HepG2 (cell line): ENCODE measurements at regions not wholly inside any gene's neighbourhood (a gene's known extent, or its start where the extent isn't known, plus 50 kb on each side); places are given as distances from the start of the nearest gene placed in this dataset.

ENCODE experiments used
- ATAC-seq: fragments of 200-7000 bp; cut with Tn5 transposase; 3 replicates; pipeline ENCODE4 v1.9.1; 2020; ENCODE audit warnings: mild to moderate bottlenecking, moderate library complexity
- BruUV-seq: library from RNA; stranded (reverse); fragments of 400-500 nt; replicated peaks from 2 replicates; lab custom pipeline; 2021; lab: Mats Ljungman, UMichigan
- CTCF ChIA-PET: fragments of 300-600 bp; formaldehyde crosslinking; extraction: SDS; loops from one replicate; lab custom pipeline; 2021; ENCODE audit warnings: low total read pairs, inconsistent platforms, low intra/inter-chr PET ratio; lab: Yijun Ruan, JAX
- POLR2A ChIA-PET: fragments of 350-600 bp; sonication (Branson Sonifier 250); formaldehyde crosslinking; loops from one replicate; lab custom pipeline; 2020; ENCODE audit warnings: antibody characterized with exemption, inconsistent platforms; lab: Yijun Ruan, JAX
- DNase-seq: peaks from one replicate; pipeline ENCODE4 v3.0.0-alpha.2; 2015; ENCODE audit warnings: low spot score
- FAIRE-seq: peaks from 3 replicates; lab custom pipeline; 2011; peaks lifted over from hg19 to GRCh38; lab: Jason Lieb, UNC
- H2AFZ ChIP-seq: one replicate; pipeline ENCODE4 v1.6.1; 2011; ENCODE audit warnings: low read length, inconsistent platforms
- H3K27ac ChIP-seq: fragments of 300-600 bp; 3 replicates; pipeline ENCODE4 v1.8.0; 2011; ENCODE audit warnings: mixed run types, mild to moderate bottlenecking, mixed read lengths, low read length, inconsistent platforms; ENCODE audit not compliant: insufficient read depth; ENCODE audit errors: extremely low read length
- H3K27me3 ChIP-seq, 2 experiments: fragments of 200-600 bp in 1 of 2; 2 replicates in 1 of 2; 3 replicates in 1 of 2; pipeline versions ENCODE4 v1.6.0 to v1.8.0; 2011; ENCODE audit warnings: low read length in 2 of 2, mild to moderate bottlenecking in 2 of 2, moderate library complexity in 2 of 2, inconsistent platforms in 1 of 2; ENCODE audit not compliant: insufficient read depth in 2 of 2, control insufficient read depth in 1 of 2
- H3K36me3 ChIP-seq, 2 experiments: fragments of 200-600 bp in 1 of 2; replicated peaks in 1 of 2; 2 replicates in 1 of 2; 3 replicates in 1 of 2; pipeline versions ENCODE4 v1.5.1 to v1.8.0; 2011; ENCODE audit warnings: low read length in 2 of 2, inconsistent platforms in 1 of 2; ENCODE audit not compliant: insufficient read depth in 2 of 2, control insufficient read depth in 1 of 2
- H3K4me1 ChIP-seq: 2 replicates; pipeline ENCODE4 v1.5.1; 2012; ENCODE audit warnings: low read length, inconsistent platforms; ENCODE audit not compliant: insufficient read depth
- H3K4me2 ChIP-seq: 2 replicates; pipeline ENCODE4 v1.6.0; 2011; ENCODE audit warnings: low read depth, low read length, inconsistent platforms
- H3K4me3 ChIP-seq, 3 experiments: fragments of 200-600 bp in 1 of 3; sonication (generic), shearing (Covaris generic) in 1 of 3; replicated peaks in 1 of 3; 2 replicates each; pipeline ENCODE4 v1.5.1; 2011 to 2016; ENCODE audit warnings: low read length in 3 of 3, inconsistent platforms in 2 of 3, low read depth in 2 of 3, mild to moderate bottlenecking in 2 of 3, control low read depth in 1 of 3, mixed read lengths in 1 of 3; ENCODE audit not compliant: insufficient read depth in 1 of 3
- H3K79me2 ChIP-seq: one replicate; pipeline ENCODE4 v1.6.1; 2011; ENCODE audit warnings: low read length, inconsistent platforms; ENCODE audit not compliant: insufficient read depth
- H3K9ac ChIP-seq: 2 replicates; pipeline ENCODE4 v1.6.0; 2011; ENCODE audit warnings: mild to moderate bottlenecking, low read depth, low read length, inconsistent platforms; ENCODE audit not compliant: insufficient read depth
- H3K9me3 ChIP-seq: 2 replicates; pipeline ENCODE4 v1.5.1; 2012; ENCODE audit warnings: mild to moderate bottlenecking, low read length
- H4K20me1 ChIP-seq: 2 replicates; pipeline ENCODE4 v1.6.0; 2011; ENCODE audit warnings: inconsistent platforms, mild to moderate bottlenecking, low read length, moderate library complexity; ENCODE audit not compliant: insufficient read depth
- TRAFD1 ChIP-seq: sonication (generic); formaldehyde crosslinking; IDR thresholded peaks from 2 replicates; pipeline ENCODE4 v1.5.1; 2020; ENCODE audit warnings: missing genetic modification reagents, mild to moderate bottlenecking, borderline replicate concordance
- ZNF281 ChIP-seq: sonication (generic); formaldehyde crosslinking; IDR thresholded peaks from 2 replicates; pipeline ENCODE4 v1.4.0; 2020; ENCODE audit warnings: missing genetic modification reagents, borderline replicate concordance
- in situ Hi-C: cut with HindIII; loops from 2 replicates; pipeline ENCODE4 v1.10.0; 2017; ENCODE audit warnings: low pct_unique_long_range_greater_than_20kb; ENCODE audit not compliant: extremely low pct_ligation_motif_present
- intact Hi-C: fragments of 100-400 bp; cut with micrococcal nuclease; formaldehyde crosslinking; loops from one replicate; pipeline ENCODE4 v1.10.0; 2022; ENCODE audit not compliant: unreplicated experiment

DNA sequence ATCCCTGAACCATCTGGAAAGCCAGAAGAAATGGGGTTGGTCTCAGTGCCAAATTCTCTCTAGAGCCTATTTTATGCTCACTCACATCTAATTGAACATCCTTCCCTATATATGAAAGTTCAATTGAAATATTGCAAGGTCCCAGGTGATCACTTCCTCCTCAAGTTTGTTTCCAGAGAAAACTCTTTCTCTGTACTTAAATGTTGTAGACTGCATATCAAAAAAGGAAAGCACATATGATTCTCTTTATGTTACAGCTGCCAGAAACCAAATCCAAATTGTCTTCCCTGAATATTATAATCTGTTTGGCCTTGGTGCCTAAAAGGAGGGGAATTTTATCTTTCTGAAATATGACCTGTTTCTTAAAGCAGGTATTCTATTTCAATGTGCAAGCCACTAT lies 93.3 kb downstream of the SHOX2 start:
- CTCF ChIA-PET = no interaction called here
- in situ Hi-C loops = no loop called here
- H3K79me2 ChIP-seq = no peaks in the 10 kb centered on the region
- DNase-seq = no peak
- POLR2A ChIA-PET = no interaction called here
- H4K20me1 ChIP-seq = no peaks in the 10 kb centered on the region
- TF ChIP-seq ZNF281 (CRISPR knock-in tag) (no peak), TRAFD1 (CRISPR knock-in tag) (no peak)
- H2AFZ ChIP-seq = no peak overlapping the region
- H3K9me3 ChIP-seq = peaks cover 6% of the 10 kb centered on the region; the same call in 1 of the 2 replicates
- ATAC-seq = no peak
- H3K27ac ChIP-seq = no peak overlapping the region
- BruUV-seq = no TSS peak
- H3K4me2 ChIP-seq = no peak overlapping the region
- H3K27me3 ChIP-seq = no peaks in the 10 kb centered on the region
- no peak for FAIRE-seq
- no peaks in the 10 kb centered on the region for H3K36me3 ChIP-seq
- H3K4me3 ChIP-seq = no peak overlapping the region
- intact Hi-C loops = no loop called here
- no peaks in the 10 kb centered on the region for H3K4me1 ChIP-seq
- H3K9ac ChIP-seq = no peak overlapping the region
